Panc1 (cell line): ENCODE measurements at regions not wholly inside any gene's neighbourhood (a gene's known extent, or its start where the extent isn't known, plus 50 kb on each side); places are given as distances from the start of the nearest gene placed in this dataset.

ENCODE experiments used
- ATAC-seq: fragments of 200-7000 bp; cut with Tn5 transposase; 2 replicates; pipeline ENCODE4 v1.9.1; 2020; ENCODE audit warnings: mild to moderate bottlenecking, moderate library complexity
- BruUV-seq: library from RNA; stranded (reverse); fragments of 400-500 nt; replicated peaks from 2 replicates; lab custom pipeline; 2021; lab: Mats Ljungman, UMichigan
- CTCF ChIA-PET: fragments of 300-600 bp; sonication (Branson Sonifier 250); formaldehyde crosslinking; loops from one replicate; lab custom pipeline; 2022; ENCODE audit warnings: antibody characterized with exemption; lab: Charles Lee
- POLR2A ChIA-PET: fragments of 300-600 bp; sonication (Branson Sonifier 250); formaldehyde crosslinking; loops from one replicate; lab custom pipeline; 2022; ENCODE audit warnings: antibody characterized with exemption; lab: Charles Lee
- DNase-seq: peaks from one replicate; pipeline ENCODE4 v3.0.0-alpha.2; 2010; ENCODE audit warnings: low read depth, low spot score
- H3K27ac ChIP-seq: 2 replicates; pipeline ENCODE4 v1.5.1; 2011; ENCODE audit warnings: mild to moderate bottlenecking, low read length, inconsistent platforms
- H3K27me3 ChIP-seq: fragments of 200-500 bp; sonication (Bioruptor generic); 2 replicates; pipeline ENCODE4 v1.6.0; 2014; ENCODE audit warnings: low read length, inconsistent platforms; ENCODE audit not compliant: control insufficient read depth, insufficient read depth
- H3K36me3 ChIP-seq: fragments of 200-500 bp; sonication (Bioruptor generic); 2 replicates; pipeline ENCODE4 v1.5.1; 2014; ENCODE audit warnings: inconsistent platforms, mild to moderate bottlenecking, low read length, moderate library complexity; ENCODE audit not compliant: control insufficient read depth, insufficient read depth
- H3K4me1 ChIP-seq: 2 replicates; pipeline ENCODE4 v1.5.1; 2011; ENCODE audit warnings: inconsistent platforms, mild to moderate bottlenecking, low read length, moderate library complexity; ENCODE audit not compliant: control insufficient read depth, insufficient read depth
- H3K4me3 ChIP-seq, 2 experiments: 2 replicates each; pipeline ENCODE4 v1.5.1; 2011 to 2012; ENCODE audit warnings: low read depth in 2 of 2, low read length in 2 of 2, mild to moderate bottlenecking in 2 of 2, inconsistent platforms in 1 of 2, moderate library complexity in 1 of 2
- H3K9me3 ChIP-seq: fragments of 200-500 bp; sonication (Bioruptor generic); 2 replicates; pipeline ENCODE4 v1.5.1; 2014; ENCODE audit warnings: low read depth, mild to moderate bottlenecking, inconsistent platforms, low read length, moderate library complexity; ENCODE audit not compliant: control insufficient read depth, insufficient read depth
- CTCF ChIP-seq: fragments of 450-650 bp; IDR thresholded peaks from 2 replicates; pipeline ENCODE4 v1.5.1; 2017; ENCODE audit warnings: mild to moderate bottlenecking
- POLR2AphosphoS5 ChIP-seq: IDR thresholded peaks from 2 replicates; pipeline ENCODE4 v1.6.1; 2012; ENCODE audit warnings: mild to moderate bottlenecking, low read depth, low read length, moderate library complexity
- REST ChIP-seq, 2 experiments: IDR thresholded peaks; 2 replicates each; pipeline ENCODE4 v1.6.1; 2011 to 2012; ENCODE audit warnings: low read depth in 2 of 2, control low read depth in 1 of 2, low read length in 1 of 2, mild to moderate bottlenecking in 1 of 2, moderate library complexity in 1 of 2; ENCODE audit not compliant: insufficient read depth in 1 of 2
- SIN3A ChIP-seq: IDR thresholded peaks from 2 replicates; pipeline ENCODE4 v1.6.1; 2012; ENCODE audit warnings: low read depth, mild to moderate bottlenecking, low read length, moderate library complexity, borderline replicate concordance; ENCODE audit not compliant: insufficient read depth
- TCF7L2 ChIP-seq: IDR thresholded peaks from 2 replicates; pipeline ENCODE4 v1.6.1; 2011; ENCODE audit warnings: mild to moderate bottlenecking, low read depth, low read length, inconsistent platforms
- in situ Hi-C: cut with HindIII; loops from 2 replicates; pipeline ENCODE4 v1.10.0; 2016; ENCODE audit warnings: low sequenced_read_pairs, low pct_unique_long_range_greater_than_20kb
- intact Hi-C: fragments of 100-400 bp; cut with micrococcal nuclease; formaldehyde crosslinking; loops from one replicate; pipeline ENCODE4 v1.10.0; 2022; ENCODE audit not compliant: unreplicated experiment

GRCh38 chr1:219542828-219543518, 69.9 kb downstream of the ZC3H11B start:
- Histone ChIP-seq H3K27ac (no peak overlapping the region), H3K36me3 (no peaks in the 10 kb centered on the region), H3K4me1 (no peaks in the 10 kb centered on the region), H3K27me3 (peaks cover 2% of the 10 kb centered on the region; the same call in 1 of the 2 replicates), H3K4me3 (no peak overlapping the region), H3K9me3 (no peaks in the 10 kb centered on the region)
- CTCF ChIA-PET, result interaction anchor here (0.6 kb wide), 1 partner anchor 90 kb away, joined by 4 read pairs; no protein-coding TSS in a partner anchor
- no TSS peak for BruUV-seq
- DNase-seq (no peak), ATAC-seq (no peak)
- intact Hi-C loops, result no loop called here
- TF ChIP-seq CTCF, result no peak
- in situ Hi-C loops, result no loop called here
- POLR2A ChIA-PET, result no interaction called here

GRCh38 chr1:219541946-219542345, 71.0 kb downstream of the ZC3H11B start:
- H3K27me3 ChIP-seq, result peaks cover 2% of the 10 kb centered on the region; the same call in 1 of the 2 replicates
- no peak overlapping the region for H3K27ac ChIP-seq
- ATAC-seq, result no peak
- TF ChIP-seq CTCF (no peak), SIN3A (no peak), TCF7L2 (no peak), REST (IDR thresholded peaks at IDR 0.05; ENCODE audit: insufficient read depth in 1 of 2, low read depth in 2 of 2, low read length in 1 of 2) (no peak), POLR2AphosphoS5 (no peak)
- H3K9me3 ChIP-seq, result no peaks in the 10 kb centered on the region
- no peaks in the 10 kb centered on the region for H3K4me1 ChIP-seq
- intact Hi-C loops (no loop called here), in situ Hi-C loops (no loop called here)
- no peak for DNase-seq
- H3K36me3 ChIP-seq, result no peaks in the 10 kb centered on the region
- no peak overlapping the region for H3K4me3 ChIP-seq
- BruUV-seq, result no TSS peak
- ChIA-PET CTCF (no interaction called here), POLR2A (interaction anchor here (0.6 kb wide), 1 partner anchor 12 kb away, joined by 3 read pairs; no protein-coding TSS in a partner anchor)
